ENCODE measurements at regions not wholly inside any gene's neighbourhood (a gene's known extent, or its start where the extent isn't known, plus 50 kb on each side); places are given as distances from the start of the nearest gene placed in this dataset.
A peak's percentile ranks its signal among the peaks of the same experiment; 100 is the strongest.
"Not testable (repeated sequence)": the region's sequence is repeated elsewhere in the genome, so short reads cannot be mapped to it uniquely, and the experiment has no call there.

DNA sequence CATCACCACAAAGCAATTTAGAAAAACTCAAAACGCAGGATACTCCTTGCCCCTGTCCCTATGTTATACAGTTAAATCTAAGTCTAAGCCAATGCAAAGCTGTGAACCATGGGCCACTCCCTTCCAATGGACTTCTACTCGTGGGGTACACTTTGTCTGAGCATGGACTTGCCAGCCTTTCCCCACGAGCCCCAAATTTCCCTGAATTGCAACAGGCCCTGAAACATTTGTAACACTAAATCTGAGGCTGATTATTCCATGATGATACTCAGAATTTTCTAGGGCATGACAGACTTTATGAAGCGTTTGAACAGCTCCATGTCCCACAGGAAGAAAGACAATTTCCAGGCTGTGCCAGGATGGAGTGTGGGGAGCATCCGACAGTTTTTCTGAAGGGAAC, 189.6 kb downstream of the TXNL1 start:
- Histone ChIP-seq H3K36me3 (no peaks in the 10 kb centered on the region), H3K27me3 (no peaks in the 10 kb centered on the region), H3K4me3 (no peak overlapping the region), H3K27ac (no peak overlapping the region), H3K4me1 (peaks cover 0 to 17% (median 5%) of the 10 kb centered on the region in 3 donors), H3K9me3 (no peaks in the 10 kb centered on the region)
- no peak for TF ChIP-seq CTCF (IDR thresholded peaks at IDR 0.05)
- WGBS, 2 donors: 82 to 85% methylated on average over 5 of the region's 5 CpGs
- no peak for DNase-seq
- intact Hi-C loops (cut with DNase I): no loop called here

DNA sequence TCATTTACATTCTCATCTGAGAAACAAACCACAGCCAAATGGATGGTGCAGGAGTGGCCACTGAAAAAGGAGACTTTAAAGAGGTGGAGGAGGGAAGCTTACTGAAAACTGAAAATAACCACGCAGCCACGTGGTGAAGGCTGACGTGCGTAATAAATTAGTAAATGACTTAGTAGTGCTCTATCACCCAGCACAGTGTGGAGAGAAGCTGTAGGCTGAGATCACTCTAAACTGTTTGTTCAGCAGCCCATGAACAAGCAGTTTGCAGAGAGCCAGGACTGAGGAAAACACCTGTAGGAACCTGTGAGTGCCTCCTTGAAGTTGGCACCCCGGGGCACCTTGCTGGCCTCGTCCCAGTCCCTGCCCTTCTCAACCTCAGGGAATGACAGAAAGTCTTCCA, 193.0 kb downstream of the TXNL1 start:
- intact Hi-C loops (cut with DNase I): no loop called here
- WGBS, 2 donors: 28 to 39% methylated on average over 6 of the region's 6 CpGs
- H3K4me1 ChIP-seq: peaks cover 0 to 17% (median 5%) of the 10 kb centered on the region in 3 donors
- no peak for TF ChIP-seq POLR2A (IDR thresholded peaks at IDR 0.05)
- no peak for TF ChIP-seq CTCF (IDR thresholded peaks at IDR 0.05)
- no peaks in the 10 kb centered on the region for H3K36me3 ChIP-seq
- no peaks in the 10 kb centered on the region for H3K27me3 ChIP-seq
- no peak for DNase-seq
- no peaks in the 10 kb centered on the region for H3K9me3 ChIP-seq
- no peak overlapping the region for H3K4me3 ChIP-seq
- no peak overlapping the region for H3K27ac ChIP-seq

DNA sequence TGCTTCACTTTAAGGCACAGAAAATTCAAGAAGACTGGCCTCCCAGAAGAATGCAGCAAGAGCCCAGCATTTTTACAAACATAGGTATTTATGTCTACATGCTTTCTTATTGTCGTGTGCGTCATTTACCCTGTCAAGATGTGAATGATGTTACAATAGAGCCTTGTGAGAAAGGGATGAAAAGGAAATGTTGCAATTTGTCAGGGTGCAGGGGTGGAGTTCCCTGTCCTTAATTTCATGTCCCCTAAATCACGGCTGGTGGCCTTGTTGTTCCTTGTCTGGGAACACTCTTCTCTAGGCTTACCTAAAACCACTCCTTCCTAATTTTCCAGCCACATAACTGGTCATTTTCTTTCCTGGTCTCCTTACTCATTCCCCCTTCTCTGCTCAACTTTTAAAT, 194.2 kb downstream of the TXNL1 start:
- peak overlapping the region in 1 of 4 donors; percentile 25 for H3K27ac ChIP-seq
- WGBS, 2 donors: 75 to 88% methylated on average over 3 of the region's 3 CpGs
- intact Hi-C loops (cut with DNase I): no loop called here
- H3K4me1 ChIP-seq: peaks cover 0 to 17% (median 5%) of the 10 kb centered on the region in 3 donors
- no peaks in the 10 kb centered on the region for H3K9me3 ChIP-seq
- DNase-seq: no peak
- no peak overlapping the region for H3K4me3 ChIP-seq
- H3K36me3 ChIP-seq: no peaks in the 10 kb centered on the region
- no peaks in the 10 kb centered on the region for H3K27me3 ChIP-seq
- TF ChIP-seq POLR2A (IDR thresholded peaks at IDR 0.05): no peak
- TF ChIP-seq CTCF (IDR thresholded peaks at IDR 0.05): no peak

DNA sequence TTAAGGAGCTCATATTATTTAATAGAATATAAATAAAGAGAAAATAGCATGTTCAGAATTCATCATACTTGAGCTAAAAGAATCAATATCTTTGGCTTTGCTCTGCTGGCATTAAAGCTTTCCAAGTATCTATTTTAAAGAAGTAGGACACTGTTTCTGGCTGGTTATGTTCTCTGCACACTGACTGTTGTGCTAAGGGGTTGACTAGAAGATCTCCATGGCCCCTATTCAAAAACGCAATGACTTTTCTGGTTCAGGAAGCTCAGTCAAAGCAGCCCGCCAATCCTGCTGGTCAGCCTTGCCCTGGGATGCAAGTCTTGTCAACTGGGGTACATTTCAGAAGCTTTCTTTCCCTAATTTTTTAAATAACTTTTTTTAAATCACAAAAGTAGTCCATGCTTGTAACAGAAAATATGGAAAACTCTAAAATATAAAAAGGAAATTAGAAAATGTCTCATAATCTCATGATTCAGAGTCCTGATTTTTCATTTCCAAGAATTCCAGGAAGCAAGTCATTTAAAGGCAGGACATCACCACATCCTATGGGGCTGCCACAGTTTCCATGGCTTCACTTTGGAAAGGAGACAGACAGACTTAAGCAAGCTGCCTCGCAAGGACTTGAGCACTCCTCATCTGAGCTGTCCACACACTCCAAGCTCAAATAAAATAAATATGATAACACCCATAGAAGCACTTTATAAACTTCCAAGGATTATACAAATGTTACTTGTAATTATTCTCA, 195.1 kb downstream of the TXNL1 start:
- Histone ChIP-seq H3K4me1 (peaks cover 0 to 17% (median 5%) of the 10 kb centered on the region in 3 donors), H3K27ac (peak overlapping the region in 1 of 4 donors; percentile 25), H3K4me3 (no peak overlapping the region), H3K36me3 (no peaks in the 10 kb centered on the region), H3K27me3 (no peaks in the 10 kb centered on the region), H3K9me3 (no peaks in the 10 kb centered on the region)
- TF ChIP-seq CTCF (IDR thresholded peaks at IDR 0.05): no peak
- TF ChIP-seq POLR2A (IDR thresholded peaks at IDR 0.05): no peak
- WGBS, 2 donors: 70 to 77% methylated on average over 2 to 3 of the region's 3 CpGs
- no peak for DNase-seq
- intact Hi-C loops (cut with DNase I): no loop called here

DNA sequence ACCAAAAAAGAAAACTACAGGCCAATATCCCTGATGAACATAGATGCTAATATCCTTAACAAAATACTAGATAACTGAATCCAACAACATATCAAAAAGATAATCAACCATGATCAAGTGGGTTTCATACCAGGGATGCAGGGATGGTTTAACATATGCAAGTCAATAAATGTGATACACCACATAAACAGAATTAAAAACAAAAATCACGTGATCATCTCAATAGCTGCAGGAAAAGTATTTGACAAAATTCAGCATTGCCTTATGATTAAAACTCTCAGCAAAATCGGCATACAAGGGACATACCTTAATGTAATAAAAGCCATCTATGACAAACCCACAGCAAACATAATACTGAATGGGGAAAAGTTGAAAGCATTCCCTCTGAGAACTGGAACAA, 199.9 kb downstream of the TXNL1 start:
- intact Hi-C loops (cut with DNase I): not testable (repeated sequence)
- 88 to 92% methylated on average over 2 of the region's 2 CpGs for WGBS, 2 donors

DNA sequence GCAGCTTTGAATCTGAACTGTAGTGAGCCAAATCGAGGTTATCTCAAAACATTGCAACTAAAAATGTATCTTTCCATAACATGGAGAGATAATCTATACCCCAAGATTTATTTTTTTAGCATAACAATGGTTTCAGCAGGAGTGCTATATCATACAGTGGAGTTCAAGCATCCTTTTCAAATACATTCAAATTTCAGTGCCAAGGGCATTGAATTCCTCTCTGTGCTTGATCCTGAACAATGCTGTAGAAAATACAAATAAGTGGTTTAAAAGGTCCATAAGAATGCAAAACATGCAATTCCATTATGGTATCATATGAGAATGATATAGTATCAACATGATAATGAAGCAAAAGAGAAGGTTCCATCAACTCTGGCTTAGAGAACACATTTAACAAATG, 201.7 kb downstream of the TXNL1 start:
- Histone ChIP-seq H3K27ac (no peak overlapping the region), H3K36me3 (no peaks in the 10 kb centered on the region), H3K27me3 (no peaks in the 10 kb centered on the region), H3K4me1 (no peaks in the 10 kb centered on the region), H3K9me3 (no peaks in the 10 kb centered on the region), H3K4me3 (no peak overlapping the region)
- WGBS, 2 donors: 35 to 61% methylated on average over 1 of the region's 1 CpG
- DNase-seq: no peak
- no peak for TF ChIP-seq POLR2A (IDR thresholded peaks at IDR 0.05)
- no peak for TF ChIP-seq CTCF (IDR thresholded peaks at IDR 0.05)
- intact Hi-C loops (cut with DNase I): no loop called here

More for the DNA sequence above, 199.9 kb downstream of the TXNL1 start:
- H3K4me3 ChIP-seq, H3K4me1 ChIP-seq, H3K27me3 ChIP-seq, H3K27ac ChIP-seq, DNase-seq, H3K9me3 ChIP-seq, H3K36me3 ChIP-seq: not testable (repeated sequence)
